A673 (cell line): ENCODE measurements at regions not wholly inside any gene's neighbourhood (a gene's known extent, or its start where the extent isn't known, plus 50 kb on each side); places are given as distances from the start of the nearest gene placed in this dataset.
A peak's percentile ranks its signal among the peaks of the same experiment; 100 is the strongest.

ENCODE experiments used
- BruUV-seq: library from RNA; stranded (reverse); fragments of 400-500 nt; replicated peaks from 2 replicates; lab custom pipeline; 2021; lab: Mats Ljungman, UMichigan
- CTCF ChIA-PET: fragments of 300-600 bp; sonication (Branson Sonifier 250); formaldehyde crosslinking; loops from one replicate; lab custom pipeline; 2022; ENCODE audit warnings: antibody characterized with exemption; lab: Charles Lee
- POLR2A ChIA-PET: fragments of 300-600 bp; sonication (Branson Sonifier 250); formaldehyde crosslinking; loops from one replicate; lab custom pipeline; 2022; ENCODE audit warnings: antibody characterized with exemption; ENCODE audit not compliant: low non-redundant PET; lab: Charles Lee
- DNase-seq: peaks from one replicate; pipeline ENCODE4 v3.0.0-alpha.2; 2015; ENCODE audit warnings: low spot score
- H3K27ac ChIP-seq: fragments of 200-600 bp; sonication (generic); 2 replicates; pipeline ENCODE4 v1.5.1; 2016; ENCODE audit warnings: mixed run types, low read depth, mild to moderate bottlenecking, mixed read lengths, antibody characterized with exemption, low read length; ENCODE audit not compliant: poor library complexity, severe bottlenecking
- H3K27me3 ChIP-seq: fragments of 200-600 bp; sonication (generic); replicated peaks from 2 replicates; pipeline ENCODE4 v1.6.1; 2017; ENCODE audit warnings: mixed run types, low read depth, mild to moderate bottlenecking, mixed read lengths, antibody characterized with exemption, low read length; ENCODE audit not compliant: insufficient read depth, poor library complexity
- H3K36me3 ChIP-seq: fragments of 200-600 bp; sonication (generic); 2 replicates; pipeline ENCODE4 v1.6.1; 2016; ENCODE audit warnings: mixed run types, mild to moderate bottlenecking, mixed read lengths, antibody characterized with exemption, low read length; ENCODE audit not compliant: insufficient read depth, poor library complexity, severe bottlenecking
- H3K4me1 ChIP-seq: fragments of 200-600 bp; sonication (generic); 2 replicates; pipeline ENCODE4 v1.6.1; 2017; ENCODE audit warnings: mixed run types, mild to moderate bottlenecking, mixed read lengths, antibody characterized with exemption, low read length; ENCODE audit not compliant: insufficient read depth, poor library complexity, severe bottlenecking
- H3K4me3 ChIP-seq: fragments of 200-600 bp; sonication (generic); 2 replicates; pipeline ENCODE4 v1.5.1; 2016; ENCODE audit warnings: low read depth, mixed run types, mild to moderate bottlenecking, mixed read lengths, low read length; ENCODE audit not compliant: poor library complexity, severe bottlenecking
- H3K9me3 ChIP-seq: fragments of 200-600 bp; sonication (generic); 2 replicates; pipeline ENCODE4 v1.6.1; 2016; ENCODE audit warnings: mixed run types, low read depth, mild to moderate bottlenecking, mixed read lengths, antibody characterized with exemption, low read length; ENCODE audit not compliant: poor library complexity, severe bottlenecking
- CTCF ChIP-seq: fragments of 300-800, 200-600 bp; sonication (generic); conservative IDR thresholded peaks from 2 replicates; pipeline ENCODE4 v1.5.1; 2017; ENCODE audit warnings: low read depth, mild to moderate bottlenecking, antibody characterized with exemption, low read length, moderate library complexity, mixed read lengths
- EZH2 ChIP-seq: fragments of 200-600 bp; sonication (generic); IDR thresholded peaks from 2 replicates; pipeline ENCODE4 v1.6.1; 2017; ENCODE audit warnings: borderline replicate concordance, low read depth, mild to moderate bottlenecking, mixed read lengths, antibody characterized with exemption, low read length; ENCODE audit not compliant: poor library complexity, severe bottlenecking
- intact Hi-C: fragments of 100-400 bp; cut with micrococcal nuclease; formaldehyde crosslinking; loops from one replicate; pipeline ENCODE4 v1.10.0; 2022; ENCODE audit not compliant: unreplicated experiment

GRCh38 chr14:95460647-95461478 lies 55.6 kb downstream of the SYNE3 start:
- no TSS peak for BruUV-seq
- no peaks in the 10 kb centered on the region for H3K36me3 ChIP-seq
- DNase-seq, result peak; percentile 70
- no peaks in the 10 kb centered on the region for H3K9me3 ChIP-seq
- H3K27ac ChIP-seq, result no peak overlapping the region
- POLR2A ChIA-PET, result interaction anchor here (0.7 kb wide), 1 partner anchor 28 kb away, joined by 3 read pairs; no protein-coding TSS in a partner anchor
- H3K27me3 ChIP-seq, result no peaks in the 10 kb centered on the region
- no peak for TF ChIP-seq CTCF
- no peak for TF ChIP-seq EZH2
- CTCF ChIA-PET, result no interaction called here
- H3K4me1 ChIP-seq, result peaks cover 6% of the 10 kb centered on the region
- no peak overlapping the region for H3K4me3 ChIP-seq
- intact Hi-C loops, result no loop called here

- Histone ChIP-seq H3K27ac (no peak overlapping the region), H3K4me3 (no peak overlapping the region), H3K4me1 (peaks cover 6% of the 10 kb centered on the region), H3K36me3 (no peaks in the 10 kb centered on the region), H3K9me3 (no peaks in the 10 kb centered on the region), H3K27me3 (no peaks in the 10 kb centered on the region)
- BruUV-seq, result no TSS peak
- ChIA-PET POLR2A (no interaction called here), CTCF (interaction anchor here (1.5 kb wide), 1 partner anchor 16 kb away, joined by 4 read pairs; no protein-coding TSS in a partner anchor)
- DNase-seq, result no peak
- intact Hi-C loops, result no loop called here
- no peak for TF ChIP-seq CTCF
- TF ChIP-seq EZH2, result no peak
Observed at GRCh38 chr14:95458906-95459305, 57.5 kb downstream of the SYNE3 start.

GRCh38 chr14:95458459-95458858 lies 58.0 kb downstream of the SYNE3 start:
- TF ChIP-seq EZH2 (no peak), CTCF (no peak)
- H3K9me3 ChIP-seq, result no peaks in the 10 kb centered on the region
- H3K4me1 ChIP-seq, result peaks cover 6% of the 10 kb centered on the region
- POLR2A ChIA-PET, result no interaction called here
- H3K27ac ChIP-seq, result no peak overlapping the region
- H3K27me3 ChIP-seq, result no peaks in the 10 kb centered on the region
- no TSS peak for BruUV-seq
- intact Hi-C loops, result no loop called here
- DNase-seq, result no peak
- CTCF ChIA-PET, result interaction anchor here (1.5 kb wide), 1 partner anchor 16 kb away, joined by 4 read pairs; no protein-coding TSS in a partner anchor
- H3K4me3 ChIP-seq, result no peak overlapping the region
- no peaks in the 10 kb centered on the region for H3K36me3 ChIP-seq
